ENCODE measurements at regions not wholly inside any gene's neighbourhood (a gene's known extent, or its start where the extent isn't known, plus 50 kb on each side); places are given as distances from the start of the nearest gene placed in this dataset.

DNA sequence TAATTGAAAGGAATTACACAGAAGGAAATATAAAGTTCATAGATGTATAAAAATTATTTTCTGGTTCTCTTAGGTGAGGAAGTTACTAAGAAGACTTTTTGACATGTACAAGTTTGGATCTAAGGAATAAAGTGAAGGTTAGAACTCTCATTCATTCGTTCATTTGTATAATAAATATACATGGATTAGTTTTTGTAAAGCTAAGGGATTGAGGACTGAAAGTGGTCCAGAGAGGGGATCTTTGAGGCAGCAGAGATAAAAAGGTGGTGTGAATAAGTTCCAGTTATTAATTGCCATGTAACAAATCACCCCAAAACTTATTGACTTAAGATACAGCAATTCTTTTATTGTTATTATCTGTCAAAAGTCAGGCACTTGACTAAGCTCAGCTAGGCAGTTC lies 110.1 kb upstream of the CELF4 start:
- intact Hi-C loops (cut with DNase I; ENCODE audit: low total_unique reads), result no loop called here
- Histone ChIP-seq H3K4me3 (no peak overlapping the region), H3K36me3 (no peaks in the 10 kb centered on the region), H3K27ac (no peak overlapping the region), H3K4me1 (peaks cover 0 to 12% (median 0%) of the 10 kb centered on the region in 6 donors), H3K27me3 (replicated peaks in 1 of 7) (no peaks in the 10 kb centered on the region), H3K9me3 (peaks cover 0 to 11% (median 6%) of the 10 kb centered on the region in 8 donors)
- TF ChIP-seq, protein P1, sequence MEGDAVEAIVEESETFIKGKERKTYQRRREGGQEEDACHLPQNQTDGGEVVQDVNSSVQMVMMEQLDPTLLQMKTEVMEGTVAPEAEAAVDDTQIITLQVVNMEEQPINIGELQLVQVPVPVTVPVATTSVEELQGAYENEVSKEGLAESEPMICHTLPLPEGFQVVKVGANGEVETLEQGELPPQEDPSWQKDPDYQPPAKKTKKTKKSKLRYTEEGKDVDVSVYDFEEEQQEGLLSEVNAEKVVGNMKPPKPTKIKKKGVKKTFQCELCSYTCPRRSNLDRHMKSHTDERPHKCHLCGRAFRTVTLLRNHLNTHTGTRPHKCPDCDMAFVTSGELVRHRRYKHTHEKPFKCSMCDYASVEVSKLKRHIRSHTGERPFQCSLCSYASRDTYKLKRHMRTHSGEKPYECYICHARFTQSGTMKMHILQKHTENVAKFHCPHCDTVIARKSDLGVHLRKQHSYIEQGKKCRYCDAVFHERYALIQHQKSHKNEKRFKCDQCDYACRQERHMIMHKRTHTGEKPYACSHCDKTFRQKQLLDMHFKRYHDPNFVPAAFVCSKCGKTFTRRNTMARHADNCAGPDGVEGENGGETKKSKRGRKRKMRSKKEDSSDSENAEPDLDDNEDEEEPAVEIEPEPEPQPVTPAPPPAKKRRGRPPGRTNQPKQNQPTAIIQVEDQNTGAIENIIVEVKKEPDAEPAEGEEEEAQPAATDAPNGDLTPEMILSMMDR (IDR thresholded peaks at IDR 0.05 in 8 of 11, conservative IDR thresholded peaks at IDR 0.05 in 3 of 11), result no peak
- TF ChIP-seq POLR2AphosphoS5 (IDR thresholded peaks at IDR 0.05), result no peak
- TF ChIP-seq POLR2A (IDR thresholded peaks at IDR 0.05), result no peak
- no peak for DNase-seq
- WGBS, 5 donors, result 55 to 88% (median 74%) methylated on average over 1 of the region's 1 CpG

DNA sequence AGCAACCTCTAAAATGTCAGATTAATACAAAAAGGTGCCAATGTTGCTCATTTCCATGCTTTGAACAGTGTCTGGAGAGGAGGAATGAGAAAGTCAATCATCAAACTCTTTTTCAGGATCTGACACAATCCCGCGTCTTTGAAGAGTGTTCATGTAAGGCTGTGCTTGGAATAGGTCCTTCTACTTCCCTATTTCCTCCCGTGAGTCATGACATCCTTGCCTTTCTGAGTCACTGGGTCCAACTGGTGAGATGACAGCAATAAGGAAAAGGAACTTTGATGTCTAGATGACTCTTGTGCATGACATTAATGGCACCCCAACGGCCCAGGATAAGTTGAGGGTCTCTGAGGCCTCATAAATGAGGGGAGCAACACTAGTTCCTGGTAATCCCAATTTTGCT lies 109.0 kb upstream of the CELF4 start:
- 71 to 87% (median 78%) methylated on average over 4 of the region's 4 CpGs for WGBS, 5 donors
- intact Hi-C loops (cut with DNase I; ENCODE audit: low total_unique reads), result no loop called here
- no peaks in the 10 kb centered on the region for H3K36me3 ChIP-seq
- H3K27me3 ChIP-seq (replicated peaks in 1 of 7), result no peaks in the 10 kb centered on the region
- H3K4me3 ChIP-seq, result no peak overlapping the region
- no peak for DNase-seq
- peaks cover 0 to 10% (median 0%) of the 10 kb centered on the region in 6 donors for H3K4me1 ChIP-seq
- H3K27ac ChIP-seq, result no peak overlapping the region
- no peak for TF ChIP-seq POLR2AphosphoS5 (IDR thresholded peaks at IDR 0.05)
- TF ChIP-seq POLR2A (IDR thresholded peaks at IDR 0.05), result no peak
- TF ChIP-seq, protein P1 (IDR thresholded peaks at IDR 0.05 in 8 of 11, conservative IDR thresholded peaks at IDR 0.05 in 3 of 11), result no peak
- peaks cover 0 to 11% (median 6%) of the 10 kb centered on the region in 8 donors for H3K9me3 ChIP-seq

DNA sequence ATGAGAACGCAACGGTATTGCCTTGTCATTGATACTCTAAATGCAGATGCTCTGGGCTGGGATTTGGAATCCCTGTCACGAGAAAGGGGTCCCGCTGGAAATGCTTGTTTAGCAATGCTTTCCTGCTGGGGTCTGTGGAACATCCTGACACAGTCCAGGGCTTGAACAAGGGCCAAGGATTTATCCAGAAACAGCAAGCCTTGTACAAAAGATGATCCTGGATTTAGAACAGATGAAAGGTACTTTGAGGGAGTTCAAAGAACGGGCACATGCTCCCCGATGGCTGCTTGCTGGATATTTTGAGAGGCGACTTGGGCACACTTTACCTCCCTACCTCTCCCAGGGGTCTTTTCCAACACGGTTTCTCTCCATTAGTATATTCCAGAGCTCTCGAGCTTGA lies 108.1 kb upstream of the CELF4 start:
- no peak for DNase-seq
- peaks cover 0 to 11% (median 6%) of the 10 kb centered on the region in 8 donors for H3K9me3 ChIP-seq
- WGBS, 5 donors, result 80 to 86% (median 82%) methylated on average over 9 of the region's 9 CpGs
- no peaks in the 10 kb centered on the region for H3K36me3 ChIP-seq
- no peak overlapping the region for H3K4me3 ChIP-seq
- intact Hi-C loops (cut with DNase I; ENCODE audit: low total_unique reads), result no loop called here
- TF ChIP-seq POLR2AphosphoS5 (IDR thresholded peaks at IDR 0.05) (no peak), POLR2A (IDR thresholded peaks at IDR 0.05) (no peak)
- TF ChIP-seq, protein P1 (IDR thresholded peaks at IDR 0.05 in 8 of 11, conservative IDR thresholded peaks at IDR 0.05 in 3 of 11), result no peak
- no peak overlapping the region for H3K27ac ChIP-seq
- no peaks in the 10 kb centered on the region for H3K27me3 ChIP-seq (replicated peaks in 1 of 7)
- peaks cover 0 to 3% (median 0%) of the 10 kb centered on the region in 6 donors for H3K4me1 ChIP-seq

DNA sequence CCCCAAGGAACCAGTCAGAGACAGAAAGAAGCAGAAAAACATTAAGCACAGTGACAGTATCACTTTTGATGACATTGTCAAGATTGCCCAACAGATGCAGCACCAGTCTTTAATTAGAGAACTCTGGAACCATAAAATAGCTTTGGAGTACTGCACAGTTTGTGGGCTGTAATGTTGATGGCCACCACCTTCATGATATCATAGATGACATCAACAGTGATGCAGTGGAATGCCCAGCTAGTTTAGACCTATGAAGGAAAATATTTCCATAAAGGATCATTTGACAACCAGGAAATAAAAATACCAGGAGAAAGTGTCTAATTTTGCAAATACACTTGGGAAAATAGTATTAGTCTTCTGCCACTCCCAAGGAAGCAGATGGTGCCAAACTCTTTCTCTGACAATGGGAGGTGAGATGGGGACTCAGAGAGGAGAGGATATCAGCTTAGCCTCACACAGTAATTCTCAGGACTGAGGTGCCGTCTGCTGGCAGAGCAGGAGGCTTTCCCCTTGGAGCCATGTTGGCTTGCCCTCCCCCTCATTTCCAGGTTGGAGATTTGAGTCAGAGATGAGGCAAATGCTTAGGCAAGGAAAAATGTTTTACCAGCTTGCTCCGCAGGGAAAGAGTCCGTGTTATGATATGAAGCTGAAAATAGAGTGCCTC lies 107.5 kb upstream of the CELF4 start:
- TF ChIP-seq, protein P1 (IDR thresholded peaks at IDR 0.05 in 8 of 11, conservative IDR thresholded peaks at IDR 0.05 in 3 of 11), result no peak
- no peak for TF ChIP-seq POLR2A (IDR thresholded peaks at IDR 0.05)
- no peak for TF ChIP-seq POLR2AphosphoS5 (IDR thresholded peaks at IDR 0.05)
- Histone ChIP-seq H3K36me3 (no peaks in the 10 kb centered on the region), H3K4me1 (peaks cover 0 to 3% (median 0%) of the 10 kb centered on the region in 6 donors), H3K27me3 (replicated peaks in 1 of 7) (no peaks in the 10 kb centered on the region), H3K9me3 (peaks cover 0 to 11% (median 6%) of the 10 kb centered on the region in 8 donors), H3K27ac (no peak overlapping the region), H3K4me3 (no peak overlapping the region)
- 66 to 99% (median 85%) methylated on average over 3 of the region's 3 CpGs for WGBS, 5 donors
- no peak for DNase-seq
- intact Hi-C loops (cut with DNase I; ENCODE audit: low total_unique reads), result no loop called here
